Transverse colon (tissue), 4 donors: ENCODE measurements at regions not wholly inside any gene's neighbourhood (a gene's known extent, or its start where the extent isn't known, plus 50 kb on each side); places are given as distances from the start of the nearest gene placed in this dataset.

Experiments
- DNase-seq: peaks from one replicate; pipeline ENCODE4 v3.0.0-alpha.2; 2019
- H3K27ac ChIP-seq, 4 donors: fragments of 200-600 bp; sonication (generic); 2 replicates each; pipeline ENCODE4 v1.5.1; 2016 to 2018; ENCODE audit warnings: inconsistent platforms in 4 of 4
- H3K27me3 ChIP-seq: fragments of 200-600 bp; sonication (generic); 2 replicates; pipeline ENCODE4 v1.5.1; 2017; ENCODE audit warnings: inconsistent platforms
- H3K36me3 ChIP-seq, 4 donors: fragments of 200-600 bp; sonication (generic); 2 replicates each; pipeline ENCODE4 v1.5.1; 2017 to 2019; ENCODE audit warnings: inconsistent platforms in 4 of 4
- H3K4me1 ChIP-seq, 4 donors: fragments of 200-600 bp; sonication (generic); 2 replicates each; pipeline ENCODE4 v1.5.1; 2017 to 2020; ENCODE audit warnings: inconsistent platforms in 4 of 4
- H3K4me3 ChIP-seq, 4 donors: fragments of 200-600 bp; sonication (generic); 1 replicate in 1 of 4; 2 replicates in 3 of 4; pipeline versions ENCODE4 v1.5.1 to v1.6.1; 2017 to 2019; ENCODE audit warnings: inconsistent platforms in 4 of 4
- H3K9me3 ChIP-seq, 2 donors: fragments of 200-600 bp; sonication (generic); 2 replicates each; pipeline ENCODE4 v1.5.1; 2017 to 2019; ENCODE audit warnings: inconsistent platforms in 2 of 2
- CTCF ChIP-seq, 5 experiments: fragments of 200-600 bp in 3 of 5; fragments of 450-650 bp in 2 of 5; sonication (generic) in 3 of 5; IDR thresholded peaks; 1 replicate in 2 of 5; 2 replicates in 3 of 5; pipeline ENCODE4 v1.5.1; 2016 to 2017; ENCODE audit warnings: antibody characterized with exemption in 5 of 5, inconsistent platforms in 3 of 5, mild to moderate bottlenecking in 2 of 5, moderate library complexity in 1 of 5
- EP300 ChIP-seq: sonication (generic); formaldehyde crosslinking; IDR thresholded peaks from one replicate; pipeline ENCODE4 v1.6.1; 2017; ENCODE audit warnings: antibody characterized with exemption, low read depth
- POLR2A ChIP-seq: fragments of 450-650 bp; IDR thresholded peaks from one replicate; pipeline ENCODE4 v1.6.1; 2016; ENCODE audit warnings: antibody characterized with exemption, mild to moderate bottlenecking, moderate library complexity
- POLR2AphosphoS5 ChIP-seq, 3 donors: sonication (generic); formaldehyde crosslinking; IDR thresholded peaks; one replicate each; pipeline ENCODE4 v1.6.1; 2016; ENCODE audit warnings: antibody characterized with exemption in 3 of 3
- WGBS, 2 donors: methylation state at CpG; one replicate each; pipeline ENCODE4 v1.1.5; 2018; ENCODE audit warnings: low coverage in 1 of 2; 5-methylcytosine and 5-hydroxymethylcytosine counted together
- in situ Hi-C, 4 donors: fragments of 200-750 bp; cut with MboI; loops; one replicate each; pipeline versions ENCODE4 v1.15.0 to v1.15.1; 2017; ENCODE audit warnings: low sequenced_read_pairs in 3 of 4, low pct_ligation_motif_present in 1 of 4, low pct_unique_long_range_greater_than_20kb in 1 of 4
- intact Hi-C: fragments of 100-400 bp; cut with DNase I; formaldehyde crosslinking; loops from one replicate; pipeline ENCODE4 v1.15.1; 2023; ENCODE audit warnings: low total_unique reads

GRCh38 chr3:152104847-152105415, 163.8 kb upstream of the MBNL1 start:
- no peaks in the 10 kb centered on the region for H3K27me3 ChIP-seq
- DNase-seq, result no peak
- intact Hi-C loops (no loop called here), in situ Hi-C loops (no loop called here)
- no peak overlapping the region for H3K27ac ChIP-seq
- 88 to 94% methylated on average over 2 to 3 of the region's 3 CpGs for WGBS, 2 donors
- no peaks in the 10 kb centered on the region for H3K36me3 ChIP-seq
- no peaks in the 10 kb centered on the region for H3K9me3 ChIP-seq
- no peak overlapping the region for H3K4me3 ChIP-seq
- H3K4me1 ChIP-seq, result no peaks in the 10 kb centered on the region
- TF ChIP-seq CTCF (IDR thresholded peaks at IDR 0.05) (no peak), EP300 (no peak), POLR2A (no peak), POLR2AphosphoS5 (IDR thresholded peaks at IDR 0.05) (no peak)

GRCh38 chr3:152105446-152105845, 163.3 kb upstream of the MBNL1 start:
- in situ Hi-C loops, result no loop called here
- H3K4me3 ChIP-seq, result no peak overlapping the region
- no peaks in the 10 kb centered on the region for H3K9me3 ChIP-seq
- 77 to 86% methylated on average over 5 of the region's 5 CpGs for WGBS, 2 donors
- H3K4me1 ChIP-seq, result no peaks in the 10 kb centered on the region
- intact Hi-C loops, result no loop called here
- no peak for DNase-seq
- no peaks in the 10 kb centered on the region for H3K36me3 ChIP-seq
- TF ChIP-seq CTCF (IDR thresholded peaks at IDR 0.05), result no peak
- H3K27me3 ChIP-seq, result no peaks in the 10 kb centered on the region
- no peak overlapping the region for H3K27ac ChIP-seq

- intact Hi-C loops, result no loop called here
- Histone ChIP-seq H3K36me3 (no peaks in the 10 kb centered on the region), H3K4me1 (no peaks in the 10 kb centered on the region), H3K27me3 (no peaks in the 10 kb centered on the region), H3K27ac (no peak overlapping the region), H3K4me3 (no peak overlapping the region), H3K9me3 (no peaks in the 10 kb centered on the region)
- TF ChIP-seq POLR2AphosphoS5 (IDR thresholded peaks at IDR 0.05) (no peak), CTCF (IDR thresholded peaks at IDR 0.05) (no peak), POLR2A (no peak), EP300 (no peak)
- in situ Hi-C loops, result no loop called here
- no peak for DNase-seq
Measured at GRCh38 chr3:152109038-152109437, 159.7 kb upstream of the MBNL1 start.

GRCh38 chr3:152113413-152113812, 155.3 kb upstream of the MBNL1 start:
- in situ Hi-C loops, result no loop called here
- DNase-seq, result no peak
- Histone ChIP-seq H3K4me1 (no peaks in the 10 kb centered on the region), H3K27me3 (no peaks in the 10 kb centered on the region), H3K27ac (no peak overlapping the region), H3K36me3 (no peaks in the 10 kb centered on the region), H3K9me3 (no peaks in the 10 kb centered on the region), H3K4me3 (no peak overlapping the region)
- no peak for TF ChIP-seq POLR2A
- intact Hi-C loops, result no loop called here
- 100% methylated on average over 1 of the region's 1 CpG for WGBS, 2 donors

- no peaks in the 10 kb centered on the region for H3K9me3 ChIP-seq
- H3K4me1 ChIP-seq, result no peaks in the 10 kb centered on the region
- WGBS, 2 donors, result 59 to 91% methylated on average over 2 of the region's 2 CpGs
- H3K27ac ChIP-seq, result no peak overlapping the region
- H3K36me3 ChIP-seq, result no peaks in the 10 kb centered on the region
- no peak for DNase-seq
- H3K4me3 ChIP-seq, result no peak overlapping the region
- no peak for TF ChIP-seq POLR2A
- no peak for TF ChIP-seq CTCF (IDR thresholded peaks at IDR 0.05)
- TF ChIP-seq EP300, result no peak
- no peak for TF ChIP-seq POLR2AphosphoS5 (IDR thresholded peaks at IDR 0.05)
- in situ Hi-C loops (no loop called here), intact Hi-C loops (no loop called here)
- H3K27me3 ChIP-seq, result no peaks in the 10 kb centered on the region
Measured at GRCh38 chr3:152113992-152114651, 154.6 kb upstream of the MBNL1 start.
